IPS-NIHi11 (cell line): ENCODE measurements at regions not wholly inside any gene's neighbourhood (a gene's known extent, or its start where the extent isn't known, plus 50 kb on each side); places are given as distances from the start of the nearest gene placed in this dataset.

Experiments
- DNase-seq: peaks from one replicate; pipeline ENCODE4 v3.0.0; 2012; ENCODE audit warnings: mixed read lengths, low spot score

GRCh38 chr4:156654410-156654809 is 317.2 kb downstream of the PDGFC start:
- DNase-seq = no peak

GRCh38 chr4:156643826-156644225 is 327.8 kb downstream of the PDGFC start:
- no peak for DNase-seq

GRCh38 chr4:156642161-156642560 is 329.4 kb downstream of the PDGFC start:
- DNase-seq = no peak

DNA sequence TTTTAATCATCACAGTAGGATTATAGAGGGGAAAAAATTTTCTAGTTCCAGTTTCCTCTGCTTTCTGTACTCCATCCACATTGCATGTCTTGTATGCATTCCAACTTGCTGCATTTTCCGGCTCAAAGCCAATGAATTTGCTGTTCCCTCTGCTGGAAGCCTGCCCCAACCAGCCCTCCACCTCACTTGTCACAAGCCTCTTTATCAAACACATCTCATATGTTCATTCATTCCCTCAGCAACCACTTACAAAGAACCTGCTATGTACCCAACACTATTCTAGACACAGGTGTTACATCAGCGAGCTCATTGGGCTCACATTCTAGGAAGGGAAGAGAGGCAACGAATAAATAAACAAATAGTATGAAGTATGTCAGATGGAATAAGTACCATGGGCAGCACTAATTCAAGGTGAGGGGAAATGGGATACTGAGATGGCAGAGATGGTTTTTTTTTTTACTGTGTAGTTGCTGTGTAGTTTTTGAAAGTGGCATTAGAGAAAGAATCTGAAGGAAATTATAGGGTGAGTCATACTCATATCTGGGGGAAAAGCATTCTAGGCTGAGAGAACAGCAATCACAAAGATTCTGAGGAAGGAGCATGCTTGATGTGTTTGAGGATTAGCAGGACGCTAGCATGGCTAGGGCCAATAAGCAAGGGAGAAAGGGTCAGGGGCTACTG is 332.5 kb downstream of the PDGFC start:
- no peak for DNase-seq

GRCh38 chr4:156638334-156638733 is 333.3 kb downstream of the PDGFC start:
- DNase-seq = peak; percentile 14

- DNase-seq = no peak
These were observed 335.2 kb downstream of the PDGFC start for GRCh38 chr4:156636381-156636780.

- DNase-seq = no peak
These were observed 336.5 kb downstream of the PDGFC start for GRCh38 chr4:156635051-156635450.

DNA sequence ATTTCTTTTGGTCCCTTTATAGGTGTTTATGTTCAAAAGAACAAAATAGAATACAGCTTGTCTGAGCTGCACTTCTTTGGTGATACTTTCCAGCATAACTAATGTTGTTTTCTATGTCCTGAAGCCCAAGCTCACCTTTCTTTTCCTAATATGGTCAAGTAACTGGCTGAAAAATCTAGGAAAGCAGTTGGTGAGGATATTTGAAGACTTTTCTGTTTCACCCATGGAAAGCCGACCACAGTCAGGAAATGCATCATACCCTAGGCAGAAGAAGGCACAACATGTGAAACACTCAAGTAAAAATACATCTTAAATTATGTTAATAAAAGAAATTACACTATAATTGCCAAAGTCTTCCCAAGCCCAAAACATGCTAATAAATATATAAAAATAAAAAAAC is 337.0 kb downstream of the PDGFC start:
- no peak for DNase-seq

DNA sequence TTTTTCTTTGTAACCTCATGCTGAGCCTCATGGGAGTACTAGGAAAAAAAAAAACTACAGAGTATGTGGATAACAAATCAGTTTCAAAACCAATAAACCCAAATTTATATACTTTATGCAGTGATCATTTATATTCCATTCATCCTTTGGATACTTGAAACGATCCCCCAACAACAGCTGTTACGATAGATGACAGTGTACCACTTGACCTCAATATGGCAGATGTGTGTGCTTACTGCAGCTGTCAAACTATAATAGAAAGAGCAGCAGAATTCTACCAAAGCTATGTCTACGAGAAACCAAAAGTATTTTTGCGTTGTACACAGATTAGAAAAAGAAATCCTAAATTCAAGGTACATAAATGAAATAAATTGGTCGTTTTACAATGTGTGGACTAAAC is 337.8 kb downstream of the PDGFC start:
- no peak for DNase-seq

DNA sequence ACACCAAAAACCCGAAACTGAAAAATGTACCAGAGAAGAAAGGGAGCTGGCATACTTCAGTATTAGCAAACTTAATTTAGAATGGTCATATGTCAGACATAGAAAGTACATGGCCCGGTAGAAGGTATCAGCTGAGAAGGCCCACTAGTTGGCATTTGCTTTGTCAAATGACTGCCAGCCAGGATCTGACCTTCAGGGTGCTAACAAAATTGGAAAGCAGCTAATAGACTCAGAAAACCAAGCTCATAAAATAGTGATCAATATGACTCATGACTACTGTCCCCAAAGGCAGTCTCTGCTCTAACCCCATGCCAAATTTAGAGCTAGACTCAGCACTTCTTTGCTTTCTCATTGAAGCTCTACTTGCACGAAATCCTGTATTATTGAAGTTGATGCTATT is 342.7 kb downstream of the PDGFC start:
- DNase-seq = no peak

DNA sequence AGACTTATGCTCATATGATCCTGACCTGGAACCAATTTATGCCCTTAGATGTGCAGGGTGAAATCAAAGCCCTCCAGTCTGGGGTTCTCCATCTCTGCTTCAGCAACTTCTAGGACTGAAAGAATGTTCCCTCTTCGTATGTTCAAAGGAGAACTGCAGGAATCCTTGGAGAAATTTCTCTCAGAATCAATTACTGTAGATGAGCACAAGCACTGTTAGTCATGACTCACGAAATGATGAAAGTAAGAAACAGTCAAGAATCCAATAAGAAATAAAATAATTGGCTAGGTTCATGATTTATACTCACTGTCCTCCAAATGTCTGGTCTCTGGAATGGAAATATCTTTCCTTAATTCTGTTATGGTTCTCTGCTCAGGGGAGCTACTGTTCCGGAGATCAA is 348.2 kb downstream of the PDGFC start:
- no peak for DNase-seq

DNA sequence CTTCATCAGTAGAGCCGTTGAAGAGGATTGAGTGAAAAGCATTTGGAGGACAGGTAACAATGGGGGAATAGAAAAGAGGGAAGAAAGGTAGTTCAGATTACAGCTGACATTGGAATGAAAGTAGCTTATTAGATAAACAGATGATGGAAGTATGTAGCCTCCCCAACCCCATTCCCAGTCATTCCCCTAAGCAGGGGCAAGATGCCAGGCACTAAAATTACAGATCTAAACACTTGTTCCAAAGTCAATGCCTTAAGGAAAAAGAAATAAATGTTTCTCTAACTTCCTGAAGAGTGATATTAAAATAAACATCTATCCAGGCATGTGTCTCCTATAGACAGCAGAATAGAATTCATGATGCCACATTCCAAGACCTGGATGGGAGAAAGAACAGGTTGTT is 350.8 kb downstream of the PDGFC start:
- DNase-seq = no peak

GRCh38 chr4:156619154-156619934 is 352.3 kb downstream of the PDGFC start:
- no peak for DNase-seq

DNA sequence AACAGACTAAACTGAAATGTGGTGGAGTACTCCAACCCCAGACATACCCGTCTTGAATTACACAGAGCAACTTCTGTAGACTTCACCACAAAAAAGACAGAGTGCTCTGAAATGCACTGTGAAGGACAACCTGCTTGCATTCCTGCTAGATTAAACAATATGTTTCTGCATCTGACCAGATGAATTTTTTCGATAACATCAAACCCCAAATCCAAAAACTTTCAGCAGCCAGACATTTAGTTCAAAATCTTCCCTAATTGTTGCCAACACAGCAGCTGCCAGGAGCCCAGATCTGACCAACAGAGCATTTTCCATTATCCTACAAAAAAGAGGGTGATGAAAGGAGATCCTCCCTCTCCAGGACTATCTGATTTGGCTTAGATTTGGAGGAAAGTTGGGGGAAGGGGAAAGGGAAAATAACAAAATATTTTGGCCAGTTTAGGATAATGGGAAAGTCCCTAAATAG is 356.5 kb downstream of the PDGFC start:
- no peak for DNase-seq

- DNase-seq = no peak
These were observed 357.1 kb downstream of the PDGFC start for GRCh38 chr4:156614536-156614935.

DNA sequence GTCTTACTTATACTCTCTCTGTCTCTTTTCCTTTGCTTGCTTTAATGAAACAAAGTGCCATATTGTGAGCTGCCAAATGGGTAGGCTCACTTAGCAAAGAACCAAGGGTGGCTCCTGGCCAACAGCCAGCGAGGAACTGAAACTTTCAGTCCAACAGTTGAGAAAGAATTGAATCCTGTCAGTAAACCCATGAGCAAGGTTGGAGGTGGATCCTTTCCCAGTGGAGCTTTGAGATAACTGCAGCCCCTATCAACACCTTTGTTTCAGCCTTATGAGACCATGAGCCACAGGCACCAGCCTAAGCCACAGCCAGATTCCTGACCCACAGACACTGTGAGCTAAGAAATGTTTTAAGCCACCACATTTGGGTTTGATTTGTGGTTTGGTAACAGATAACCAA is 362.2 kb downstream of the PDGFC start:
- DNase-seq = no peak

DNA sequence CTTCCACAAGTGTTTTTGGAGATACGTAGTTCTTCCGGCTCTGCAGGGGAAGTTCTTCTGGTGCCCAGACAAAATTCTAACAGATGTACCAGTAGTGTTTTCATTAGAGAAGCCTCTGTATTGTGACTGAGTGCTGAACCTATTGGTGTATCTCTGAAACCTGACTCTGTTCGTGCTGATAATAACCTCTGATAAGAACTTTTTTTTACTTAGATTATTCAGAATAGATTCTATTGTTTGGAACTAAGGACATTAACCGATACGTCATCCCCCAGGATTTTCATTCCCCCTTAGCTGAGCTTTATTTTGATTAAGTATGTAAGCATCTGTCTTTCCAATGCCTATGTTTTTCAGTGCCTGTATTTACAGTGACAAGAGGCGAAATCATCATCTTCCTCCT is 362.9 kb downstream of the PDGFC start:
- DNase-seq = no peak

DNA sequence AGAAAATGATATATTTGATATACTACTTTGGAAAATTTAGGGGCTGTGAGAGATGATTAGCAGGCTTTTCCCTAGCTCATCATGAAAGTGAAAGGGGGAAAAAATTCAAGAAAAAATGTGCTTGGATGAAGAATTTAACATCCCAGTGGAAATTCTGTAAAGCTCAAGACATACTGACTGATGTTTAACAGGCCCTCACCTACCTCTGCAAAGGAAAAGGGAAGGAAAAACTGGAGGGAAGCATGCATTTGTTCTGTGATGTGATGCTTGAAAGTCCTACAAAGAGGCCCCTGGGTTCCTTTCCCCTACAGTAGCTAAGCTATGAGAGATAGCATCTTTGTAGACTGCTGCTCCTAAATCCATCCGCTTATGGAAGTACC is 364.1 kb downstream of the PDGFC start:
- DNase-seq = no peak

GRCh38 chr4:156606554-156607477 is 364.8 kb downstream of the PDGFC start:
- no peak for DNase-seq

GRCh38 chr4:156598138-156598681 is 373.4 kb downstream of the PDGFC start:
- DNase-seq = peak; percentile 20

- no peak for DNase-seq
These were observed 374.8 kb downstream of the PDGFC start for GRCh38 chr4:156596706-156597329.

DNA sequence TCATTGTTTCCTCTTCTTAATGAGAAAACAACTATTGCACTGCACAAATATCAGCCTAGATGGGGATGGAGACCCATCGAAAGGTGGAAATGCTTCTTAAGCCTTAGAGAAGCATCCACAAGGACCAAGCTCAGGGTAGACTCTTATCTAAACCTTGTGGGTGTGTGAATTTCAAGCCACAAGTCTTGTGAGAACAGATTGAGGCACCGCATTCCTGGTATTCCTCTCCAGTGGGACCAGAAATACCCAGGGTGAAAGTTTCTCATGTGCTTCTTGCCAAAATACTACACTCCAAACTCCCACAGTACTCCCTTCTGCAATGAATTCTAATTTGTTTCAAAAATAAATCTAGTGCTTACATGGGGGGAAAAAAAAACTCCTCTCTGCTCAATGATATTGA is 375.6 kb downstream of the PDGFC start:
- no peak for DNase-seq
